ENCODE measurements at regions not wholly inside any gene's neighbourhood (a gene's known extent, or its start where the extent isn't known, plus 50 kb on each side); places are given as distances from the start of the nearest gene placed in this dataset.

DNA sequence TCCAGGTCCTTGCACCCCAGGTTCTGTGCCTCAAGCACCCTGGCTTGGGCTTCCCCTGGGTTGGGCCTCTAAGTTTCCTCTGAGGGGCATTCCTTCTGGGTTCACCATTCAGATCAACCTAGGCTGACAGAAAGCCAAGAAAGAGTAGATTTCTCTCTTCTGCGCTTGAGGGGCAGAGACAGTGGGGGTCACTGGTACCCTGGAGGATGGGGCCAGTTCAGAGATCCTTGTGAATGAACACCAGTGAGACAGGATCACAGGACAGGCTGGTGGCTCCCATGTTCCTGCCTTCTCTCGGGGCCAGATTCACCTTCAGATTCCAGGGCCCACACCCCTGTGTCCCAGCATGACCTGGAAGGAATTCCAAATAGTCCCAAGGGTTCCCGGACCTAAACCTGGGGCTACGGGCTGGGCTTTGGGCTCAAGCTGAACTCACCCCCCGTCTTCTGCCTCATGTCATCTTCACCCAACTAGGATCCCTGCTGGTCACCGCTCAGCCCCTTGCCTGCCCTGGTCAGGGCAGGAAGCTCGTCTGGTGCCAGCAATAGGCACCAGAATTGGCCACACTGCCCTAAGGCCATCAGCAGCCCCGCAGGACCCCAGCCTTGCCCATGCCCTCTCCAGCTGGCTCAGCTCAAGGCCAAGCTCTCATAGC, 91.8 kb upstream of the MVB12B start:
- TF ChIP-seq POLR2AphosphoS5 (IDR thresholded peaks at IDR 0.05): no peak
- TF ChIP-seq EP300 (IDR thresholded peaks at IDR 0.05): no peak
- TF ChIP-seq, protein P1, sequence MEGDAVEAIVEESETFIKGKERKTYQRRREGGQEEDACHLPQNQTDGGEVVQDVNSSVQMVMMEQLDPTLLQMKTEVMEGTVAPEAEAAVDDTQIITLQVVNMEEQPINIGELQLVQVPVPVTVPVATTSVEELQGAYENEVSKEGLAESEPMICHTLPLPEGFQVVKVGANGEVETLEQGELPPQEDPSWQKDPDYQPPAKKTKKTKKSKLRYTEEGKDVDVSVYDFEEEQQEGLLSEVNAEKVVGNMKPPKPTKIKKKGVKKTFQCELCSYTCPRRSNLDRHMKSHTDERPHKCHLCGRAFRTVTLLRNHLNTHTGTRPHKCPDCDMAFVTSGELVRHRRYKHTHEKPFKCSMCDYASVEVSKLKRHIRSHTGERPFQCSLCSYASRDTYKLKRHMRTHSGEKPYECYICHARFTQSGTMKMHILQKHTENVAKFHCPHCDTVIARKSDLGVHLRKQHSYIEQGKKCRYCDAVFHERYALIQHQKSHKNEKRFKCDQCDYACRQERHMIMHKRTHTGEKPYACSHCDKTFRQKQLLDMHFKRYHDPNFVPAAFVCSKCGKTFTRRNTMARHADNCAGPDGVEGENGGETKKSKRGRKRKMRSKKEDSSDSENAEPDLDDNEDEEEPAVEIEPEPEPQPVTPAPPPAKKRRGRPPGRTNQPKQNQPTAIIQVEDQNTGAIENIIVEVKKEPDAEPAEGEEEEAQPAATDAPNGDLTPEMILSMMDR (IDR thresholded peaks at IDR 0.05): no peak
- TF ChIP-seq POLR2A (IDR thresholded peaks at IDR 0.05): no peak
- Histone ChIP-seq H3K36me3 (no peaks in the 10 kb centered on the region), H3K4me1 (no peaks in the 10 kb centered on the region), H3K27me3 (no peaks in the 10 kb centered on the region), H3K27ac (no peak overlapping the region), H3K4me3 (no peak overlapping the region), H3K9me3 (no peaks in the 10 kb centered on the region)
- ATAC-seq (ENCODE audit: low FRiP score in 2 of 2): no peak
- DNase-seq: no peak
- 84% methylated on average over 8 of the region's 8 CpGs; no CpG with 5 or more reads in 1 of the 2 donors for WGBS, 2 donors

DNA sequence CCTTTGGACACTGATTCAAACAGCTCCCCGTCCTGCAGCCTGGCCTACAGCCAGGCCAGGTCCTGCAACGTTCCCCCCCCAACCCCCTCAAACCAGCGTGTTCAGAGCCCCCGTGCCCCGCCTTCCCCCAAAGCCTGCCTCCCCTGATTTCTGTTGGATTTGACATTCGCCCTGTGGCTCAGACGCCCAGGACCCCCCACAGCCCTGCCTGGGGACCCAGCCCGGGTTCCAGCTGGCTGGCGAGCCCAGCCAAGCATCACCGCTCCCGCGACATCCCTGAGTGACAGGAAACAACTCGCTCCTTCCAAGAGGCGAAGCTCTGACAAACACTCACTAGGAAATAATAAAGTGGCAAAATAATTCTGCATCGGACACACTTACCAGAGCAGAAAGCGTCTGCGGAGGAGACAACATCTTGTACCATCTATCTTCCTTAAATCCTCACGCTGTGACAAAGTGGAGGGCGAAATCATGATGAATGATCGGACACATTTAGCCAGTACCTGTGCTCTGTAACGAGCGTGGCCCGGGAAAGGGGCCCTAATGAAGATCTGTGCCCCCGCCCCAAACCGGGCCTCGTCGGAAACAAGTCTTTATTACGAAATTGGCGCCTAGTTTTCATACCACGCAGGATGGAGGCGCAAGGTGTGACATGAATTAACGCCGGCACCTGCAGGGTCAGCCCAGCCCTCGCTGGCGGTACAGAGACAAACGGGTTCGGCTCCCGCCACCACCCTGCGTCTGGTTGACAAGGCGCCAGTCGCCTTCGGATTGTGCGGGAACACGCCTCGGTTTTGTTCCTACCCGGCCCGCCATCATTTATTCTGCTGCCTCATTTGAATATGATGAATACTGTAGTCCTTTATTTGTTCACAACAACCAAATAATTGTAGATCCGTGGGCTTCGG, 91.0 kb upstream of the MVB12B start:
- Histone ChIP-seq H3K9me3 (no peaks in the 10 kb centered on the region), H3K27me3 (no peaks in the 10 kb centered on the region), H3K4me1 (no peaks in the 10 kb centered on the region), H3K27ac (no peak overlapping the region), H3K4me3 (no peak overlapping the region), H3K36me3 (no peaks in the 10 kb centered on the region)
- TF ChIP-seq EP300 (IDR thresholded peaks at IDR 0.05) (no peak), POLR2A (IDR thresholded peaks at IDR 0.05) (no peak), POLR2AphosphoS5 (IDR thresholded peaks at IDR 0.05) (no peak)
- TF ChIP-seq, protein P1 (IDR thresholded peaks at IDR 0.05): no peak
- 83 to 87% methylated on average over 49 of the region's 49 CpGs for WGBS, 2 donors
- DNase-seq (no peak), ATAC-seq (ENCODE audit: low FRiP score in 2 of 2) (no peak)

DNA sequence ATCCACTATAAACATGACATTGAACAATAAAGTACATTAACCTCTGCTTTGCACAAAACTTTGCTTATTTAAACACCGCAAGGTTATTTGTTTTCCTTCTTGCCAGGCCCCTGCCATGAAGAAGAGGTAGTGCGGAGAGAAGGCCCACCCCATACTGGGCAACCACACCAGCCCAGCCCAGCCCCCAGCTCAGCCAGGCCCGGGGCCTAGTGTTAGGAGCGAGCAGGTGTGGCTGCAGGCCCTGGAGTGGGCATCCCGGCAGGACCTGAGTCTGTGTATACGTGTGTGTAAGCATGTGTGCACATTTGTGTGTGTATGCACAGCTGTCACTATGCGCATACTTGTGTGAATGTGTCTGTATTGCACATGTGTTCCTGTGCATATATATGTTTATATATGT, 90.4 kb upstream of the MVB12B start:
- no peak for ATAC-seq (ENCODE audit: low FRiP score in 2 of 2)

DNA sequence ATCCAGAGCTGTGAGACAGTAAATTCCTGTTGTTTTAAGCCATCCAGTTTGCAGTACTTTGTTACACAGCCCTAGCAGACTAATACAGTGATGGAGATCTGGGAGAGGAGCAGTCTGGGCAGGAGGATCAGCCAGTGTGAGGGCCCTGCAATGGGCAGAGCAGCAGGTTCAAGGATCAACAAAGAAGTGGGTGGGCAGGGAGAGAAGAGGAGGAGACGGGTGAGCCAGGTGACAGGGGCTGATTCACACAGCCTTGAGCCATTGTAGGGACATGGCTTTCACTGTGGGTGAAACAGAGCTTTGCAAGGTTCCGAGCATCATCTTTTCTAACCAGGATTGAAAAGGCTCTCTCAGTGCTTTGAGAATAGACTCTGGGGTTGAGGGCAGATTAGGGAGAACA, 88.2 kb upstream of the MVB12B start:
- Histone ChIP-seq H3K4me3 (no peak overlapping the region), H3K4me1 (no peaks in the 10 kb centered on the region), H3K9me3 (peaks cover 0 to 7% (median 5%) of the 10 kb centered on the region in 4 donors), H3K27ac (no peak overlapping the region), H3K27me3 (no peaks in the 10 kb centered on the region), H3K36me3 (no peaks in the 10 kb centered on the region)
- ATAC-seq (ENCODE audit: low FRiP score in 2 of 2) (no peak), DNase-seq (no peak)
- no peak for TF ChIP-seq POLR2AphosphoS5 (IDR thresholded peaks at IDR 0.05)
- TF ChIP-seq POLR2A (IDR thresholded peaks at IDR 0.05): no peak
- TF ChIP-seq, protein P1 (IDR thresholded peaks at IDR 0.05): no peak
- no peak for TF ChIP-seq EP300 (IDR thresholded peaks at IDR 0.05)
- WGBS, 2 donors: 90% methylated on average over 2 of the region's 2 CpGs

More for the DNA sequence above, 90.4 kb upstream of the MVB12B start:
- DNase-seq: no peak
- no peaks in the 10 kb centered on the region for H3K9me3 ChIP-seq
- TF ChIP-seq POLR2A (IDR thresholded peaks at IDR 0.05) (no peak), EP300 (IDR thresholded peaks at IDR 0.05) (no peak), POLR2AphosphoS5 (IDR thresholded peaks at IDR 0.05) (no peak)
- TF ChIP-seq, protein P1 (IDR thresholded peaks at IDR 0.05): no peak
- WGBS, 2 donors: 87 to 94% methylated on average over 7 of the region's 7 CpGs
- H3K27me3 ChIP-seq: no peaks in the 10 kb centered on the region
- no peaks in the 10 kb centered on the region for H3K4me1 ChIP-seq
- no peaks in the 10 kb centered on the region for H3K36me3 ChIP-seq
- H3K4me3 ChIP-seq: no peak overlapping the region
- H3K27ac ChIP-seq: no peak overlapping the region
